DMS79 (cell line): ENCODE measurements at regions not wholly inside any gene's neighbourhood (a gene's known extent, or its start where the extent isn't known, plus 50 kb on each side); places are given as distances from the start of the nearest gene placed in this dataset.

ENCODE experiments used
- DNase-seq: peaks from one replicate; lab custom pipeline; 2025; lab: John Stamatoyannopoulos, UW

- no peak for DNase-seq
Observed at GRCh38 chr2:71864085-71864484, 283.6 kb downstream of the CYP26B1 start.

GRCh38 chr2:71863396-71863795 lies 284.3 kb downstream of the CYP26B1 start:
- no peak for DNase-seq

- no peak for DNase-seq
Observed at GRCh38 chr2:71862921-71863320, 284.7 kb downstream of the CYP26B1 start.

- no peak for DNase-seq
Observed at GRCh38 chr2:71861186-71862160, 286.2 kb downstream of the CYP26B1 start.

DNA sequence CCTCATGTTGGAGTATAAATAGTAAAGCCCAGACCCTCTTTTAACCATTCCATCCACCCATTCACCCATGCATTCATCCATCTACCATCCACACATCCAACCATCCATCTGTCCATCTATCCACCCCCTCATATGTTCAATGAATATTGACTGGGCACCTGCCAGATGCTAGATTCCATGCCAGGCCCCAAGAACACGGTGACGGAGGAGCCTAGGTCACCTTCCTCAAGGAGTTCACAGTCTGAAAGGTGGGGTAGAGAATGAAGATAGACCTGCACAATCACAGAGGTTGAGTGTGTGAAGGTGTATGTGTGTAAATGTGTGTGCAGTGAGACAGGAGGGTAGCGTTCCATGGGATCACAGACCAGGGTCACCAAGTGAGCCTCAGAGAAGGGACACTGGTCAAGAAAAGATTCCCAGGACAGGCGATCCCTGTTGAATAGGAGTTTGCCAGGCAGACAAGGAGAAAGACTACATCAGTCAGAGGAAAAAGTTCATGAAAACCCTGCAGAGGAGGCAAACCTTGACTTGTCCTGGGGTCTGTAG lies 287.2 kb downstream of the CYP26B1 start:
- DNase-seq = no peak

GRCh38 chr2:71859211-71859847 lies 288.3 kb downstream of the CYP26B1 start:
- DNase-seq = no peak

DNA sequence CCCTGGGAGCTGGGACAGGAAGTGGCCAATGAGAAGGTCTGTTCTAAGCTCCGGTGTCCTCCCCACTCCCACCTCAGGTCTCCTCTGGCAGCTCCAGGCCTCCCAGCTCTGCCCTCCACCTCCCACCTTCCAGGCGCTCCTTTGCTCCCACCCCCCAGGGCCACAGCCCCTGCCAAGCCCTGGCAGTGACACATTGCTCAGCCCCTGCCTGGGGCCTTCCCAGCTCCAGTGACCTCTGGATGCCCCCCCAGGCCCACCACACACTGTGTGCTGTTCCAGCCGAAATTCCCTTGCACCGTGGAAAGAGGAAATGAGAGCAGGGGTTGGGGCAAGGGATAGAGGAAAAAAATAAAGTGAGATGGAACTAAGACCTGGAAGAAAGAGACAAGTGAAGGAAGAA lies 289.6 kb downstream of the CYP26B1 start:
- no peak for DNase-seq

- no peak for DNase-seq
Observed at GRCh38 chr2:71857636-71858035, 290.0 kb downstream of the CYP26B1 start.

GRCh38 chr2:71856773-71857525 lies 290.7 kb downstream of the CYP26B1 start:
- no peak for DNase-seq

DNA sequence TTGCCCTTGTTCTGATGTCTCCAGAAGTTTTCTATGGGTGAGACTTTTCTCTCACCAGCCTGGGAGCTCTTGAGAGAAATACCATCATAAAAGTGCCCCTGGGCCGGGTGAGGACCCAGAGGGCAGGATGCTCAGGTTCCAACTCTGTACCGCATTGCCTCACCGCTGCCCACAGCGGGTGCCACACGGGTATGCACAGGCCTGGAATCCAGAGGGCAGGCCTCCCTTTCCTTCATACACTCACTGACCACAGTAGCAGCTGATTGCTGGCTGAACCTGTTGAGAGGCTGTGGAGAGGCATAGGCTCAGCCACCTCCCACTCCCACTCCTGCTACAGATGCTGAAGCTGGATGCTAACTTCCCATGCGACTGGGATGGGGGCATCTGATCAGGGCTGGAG lies 293.8 kb downstream of the CYP26B1 start:
- DNase-seq = no peak

- DNase-seq = no peak
Observed at GRCh38 chr2:71852141-71852711, 295.4 kb downstream of the CYP26B1 start.

DNA sequence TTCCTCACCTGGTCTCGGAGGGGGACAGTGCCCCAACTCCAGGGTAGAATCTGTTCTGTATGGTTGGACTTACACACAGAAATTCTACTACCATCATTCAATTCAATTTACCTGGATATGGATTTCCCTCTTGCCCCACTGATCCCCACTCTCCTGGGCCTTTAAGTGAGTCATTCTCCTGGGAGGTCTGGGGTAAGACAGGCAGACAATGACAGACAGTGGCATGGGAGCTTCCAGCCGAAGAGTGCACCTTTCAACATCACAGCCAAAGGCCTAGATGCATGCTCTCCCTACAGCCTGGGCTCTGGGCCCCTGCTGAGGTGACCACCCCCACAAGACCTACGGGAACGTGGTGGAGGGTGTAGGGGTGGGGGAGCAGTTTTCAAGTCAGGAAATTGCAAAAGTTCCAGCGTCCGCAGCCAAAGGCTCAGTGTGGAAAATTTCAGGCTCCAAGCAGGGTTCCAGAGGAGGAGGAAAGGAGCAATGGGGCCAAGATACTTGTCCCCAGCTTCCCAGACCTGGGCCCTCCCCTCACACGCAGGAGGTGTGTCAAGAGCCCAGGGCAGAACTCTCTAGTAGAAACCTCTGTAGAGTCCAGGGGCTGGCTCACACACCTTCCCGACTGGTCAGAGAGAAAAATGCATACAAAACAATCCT lies 296.4 kb downstream of the CYP26B1 start:
- no peak for DNase-seq

- DNase-seq = no peak
Observed at GRCh38 chr2:71850306-71850801, 297.3 kb downstream of the CYP26B1 start.

DNA sequence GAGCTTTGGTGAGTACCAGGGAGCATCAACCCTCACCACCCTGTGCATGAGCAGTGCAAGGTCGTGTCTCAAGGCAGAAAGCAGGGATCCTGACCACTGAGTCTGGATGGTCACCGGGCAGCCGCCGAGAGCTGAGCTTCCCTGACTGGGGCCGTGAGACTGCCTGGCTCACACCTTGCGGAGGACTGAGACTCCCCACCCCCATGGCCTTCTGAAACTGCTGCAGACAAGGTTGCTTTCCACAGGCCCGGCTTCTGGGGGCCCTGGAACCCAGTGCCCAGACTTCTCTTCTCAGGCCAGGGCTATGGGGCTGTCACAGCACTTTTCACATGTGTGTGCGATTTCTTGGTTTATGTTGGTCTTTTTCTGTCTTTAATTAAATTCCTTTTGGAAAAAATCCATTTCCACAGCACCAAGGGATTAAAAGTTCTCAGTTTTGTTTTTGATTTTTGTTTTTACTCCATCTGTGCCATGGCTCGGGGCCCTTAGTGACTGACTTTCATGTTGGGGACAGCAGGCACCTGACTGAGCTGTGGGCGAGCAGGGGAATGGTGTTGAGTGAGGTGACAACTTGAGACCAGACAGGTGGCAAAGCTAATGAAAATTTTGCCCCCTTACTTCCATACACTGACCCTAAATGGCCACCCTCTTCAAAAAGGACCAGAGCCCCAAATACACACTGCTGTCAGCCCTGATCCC lies 297.9 kb downstream of the CYP26B1 start:
- no peak for DNase-seq

DNA sequence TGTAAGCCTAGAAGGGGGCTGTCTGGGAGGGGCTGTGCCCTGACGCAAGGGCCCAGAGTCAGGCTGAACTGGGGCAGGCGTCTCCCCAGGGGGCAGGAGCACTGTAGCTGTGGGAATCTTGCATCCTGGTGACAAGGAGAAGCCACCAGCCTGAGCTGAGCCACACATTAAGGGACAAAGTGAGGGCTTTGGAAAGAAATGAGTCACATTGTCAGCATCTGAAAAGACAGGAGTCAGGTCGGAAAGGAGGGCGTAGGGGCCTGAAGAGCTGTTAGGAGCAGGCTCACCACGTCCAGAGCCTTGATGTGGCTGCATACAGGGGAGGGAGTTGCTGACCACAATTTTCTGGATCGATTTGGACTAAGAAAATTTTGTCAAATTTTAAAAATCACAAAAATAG lies 298.6 kb downstream of the CYP26B1 start:
- DNase-seq = no peak

DNA sequence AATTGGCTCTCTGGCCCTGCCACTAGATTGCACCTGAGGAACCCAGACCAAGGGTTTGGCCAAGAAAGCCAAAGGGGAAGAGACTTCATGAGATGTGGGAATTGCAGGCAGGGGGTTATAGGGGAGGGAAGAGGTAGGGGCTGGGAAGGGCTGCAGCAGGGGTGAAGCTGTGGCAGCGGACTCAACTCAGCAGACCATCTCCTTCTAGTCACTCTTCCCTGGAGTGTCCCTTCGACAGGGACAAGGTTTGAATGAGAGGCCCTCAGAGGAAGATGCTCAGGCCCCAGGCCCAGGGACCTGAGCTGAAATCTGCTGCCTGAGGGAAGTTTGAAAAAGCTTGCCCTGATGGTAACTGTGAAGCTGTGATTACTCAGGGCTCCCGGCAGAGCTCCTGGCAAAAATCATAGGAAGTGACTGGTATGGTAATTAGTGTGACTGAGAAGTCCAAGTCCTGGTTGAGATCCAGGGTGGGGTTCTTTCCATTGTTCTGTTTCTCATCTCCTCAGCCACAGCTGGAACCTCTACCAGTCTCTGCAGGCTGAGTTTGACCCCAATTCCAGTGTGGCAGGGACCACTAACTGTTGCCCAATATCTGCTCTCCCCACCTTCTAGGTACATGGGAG lies 300.9 kb downstream of the CYP26B1 start:
- no peak for DNase-seq

DNA sequence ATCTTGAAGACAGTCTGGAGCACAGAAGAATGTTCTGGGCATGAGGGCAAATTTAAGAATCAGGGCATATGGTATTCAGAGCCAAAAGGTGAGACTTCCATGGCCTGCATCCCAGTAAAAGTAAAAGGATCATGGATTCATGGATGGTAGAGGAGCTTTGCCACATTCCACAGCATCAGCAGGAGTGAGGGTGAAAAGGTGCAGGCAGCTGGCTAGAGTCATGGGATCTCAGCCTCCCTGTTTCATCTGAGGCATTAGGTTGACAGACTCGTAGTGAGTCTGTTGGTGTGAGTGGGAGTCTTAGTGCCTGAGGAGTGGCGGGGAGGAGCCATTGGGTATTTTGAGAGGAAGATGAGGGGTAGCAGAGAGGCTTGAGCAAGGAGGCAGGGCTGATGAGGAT lies 301.6 kb downstream of the CYP26B1 start:
- no peak for DNase-seq

- DNase-seq = no peak
Observed at GRCh38 chr2:71844967-71845366, 302.7 kb downstream of the CYP26B1 start.

DNA sequence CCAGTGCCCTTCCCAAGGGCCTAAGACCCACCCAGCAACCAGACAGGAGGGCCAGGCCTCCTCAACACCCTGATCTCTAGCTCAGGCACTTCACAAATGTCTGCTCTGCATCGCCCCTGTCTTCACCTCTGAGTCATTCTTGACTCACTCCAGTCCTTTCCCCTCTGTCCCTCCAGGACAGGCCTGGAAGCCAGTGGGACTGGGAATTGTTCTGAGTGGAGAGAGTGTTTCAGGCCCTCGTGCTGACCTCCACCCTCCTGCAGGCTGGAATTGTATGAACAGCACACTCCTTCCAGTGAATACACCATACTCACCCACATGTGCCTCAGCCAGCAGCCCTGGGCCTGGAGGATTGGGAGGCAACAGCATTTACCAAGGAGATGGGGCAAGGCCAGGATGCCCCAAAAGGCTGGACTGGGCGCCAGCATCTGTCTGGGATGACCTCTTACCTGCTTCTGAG lies 304.2 kb downstream of the CYP26B1 start:
- no peak for DNase-seq

DNA sequence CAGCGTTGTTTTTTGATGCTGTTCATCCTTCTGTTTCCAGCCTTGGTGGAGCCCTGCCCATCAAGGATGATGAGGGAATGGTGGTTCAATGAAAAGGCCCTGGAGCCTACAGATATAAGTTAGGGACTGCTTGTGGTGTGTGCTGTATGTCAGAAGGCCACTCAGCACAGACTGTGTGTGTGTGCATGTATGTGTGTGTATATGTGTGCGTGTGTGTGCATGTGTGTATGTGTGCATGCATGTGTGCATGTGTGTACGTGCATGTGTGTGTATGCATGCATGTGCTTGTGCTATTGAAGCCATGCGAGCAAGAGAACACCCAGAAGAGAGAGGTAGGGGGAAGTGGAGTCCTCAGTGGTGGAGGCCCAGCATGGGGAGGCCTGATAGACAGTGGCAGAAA lies 304.9 kb downstream of the CYP26B1 start:
- no peak for DNase-seq
